ENCODE measurements at regions not wholly inside any gene's neighbourhood (a gene's known extent, or its start where the extent isn't known, plus 50 kb on each side); places are given as distances from the start of the nearest gene placed in this dataset.

DNA sequence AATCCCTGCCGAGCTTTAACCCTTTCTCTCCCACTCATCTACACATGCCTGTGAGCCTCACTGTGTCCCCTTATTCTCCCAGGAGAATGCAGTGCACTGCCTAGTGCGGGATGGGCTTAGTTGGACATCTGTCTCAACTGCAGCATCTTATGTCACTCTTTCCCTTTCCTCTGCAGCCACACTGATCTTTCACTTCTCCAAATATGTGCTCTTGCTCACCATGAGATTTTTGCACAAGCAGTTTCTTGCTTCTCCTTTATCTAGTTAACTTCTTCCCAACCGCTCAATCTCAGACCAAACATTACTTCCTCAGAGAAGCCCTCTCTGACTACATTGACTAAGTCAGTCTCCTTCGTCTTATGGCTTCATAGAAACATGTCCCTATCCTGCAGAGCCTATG lies 292.3 kb downstream of the KBTBD8 start:
- no peak for DNase-seq

DNA sequence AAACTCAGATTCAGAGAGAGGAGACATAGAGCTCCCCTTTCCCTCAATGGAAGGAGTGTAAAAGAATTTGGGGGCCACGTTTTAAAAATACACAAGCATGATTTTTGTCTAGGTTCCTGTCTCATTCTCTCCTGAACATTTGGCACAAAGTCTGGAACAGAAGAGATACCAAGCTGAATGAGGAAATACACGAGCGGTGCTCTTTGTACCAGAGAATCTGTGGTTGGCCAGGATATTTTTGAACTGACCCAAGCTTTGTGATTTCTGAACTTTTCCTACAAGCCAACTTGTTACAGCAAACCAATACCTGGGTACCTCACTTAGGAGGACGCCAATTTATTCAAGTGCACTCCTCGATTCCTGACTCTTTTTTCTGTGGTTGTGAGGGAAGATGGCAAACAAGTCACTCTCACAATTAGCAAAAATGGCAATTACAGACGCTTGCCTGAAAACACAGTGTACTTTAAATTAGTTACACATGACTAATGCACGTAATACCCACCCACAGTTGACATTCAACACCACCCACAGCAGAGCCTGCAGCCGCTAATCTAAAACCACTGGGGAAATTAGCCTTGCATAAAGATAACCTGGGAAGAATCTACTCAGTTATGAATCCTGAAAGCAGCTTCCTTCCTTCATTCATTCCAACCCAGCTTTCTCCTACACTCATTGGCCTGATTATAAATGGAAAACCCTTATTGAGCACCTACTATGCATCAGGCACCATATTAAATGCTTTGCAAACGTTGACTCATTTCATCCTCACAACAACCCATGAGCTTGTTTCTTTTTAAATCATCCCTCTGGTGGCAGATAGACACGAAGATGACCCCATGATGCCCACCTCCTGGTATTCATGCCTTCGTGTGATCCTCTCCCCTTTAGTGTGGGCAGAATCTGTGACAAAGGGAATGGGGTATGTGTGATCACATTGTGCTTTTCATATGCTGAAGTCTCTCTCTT lies 293.5 kb downstream of the KBTBD8 start:
- DNase-seq = no peak

DNA sequence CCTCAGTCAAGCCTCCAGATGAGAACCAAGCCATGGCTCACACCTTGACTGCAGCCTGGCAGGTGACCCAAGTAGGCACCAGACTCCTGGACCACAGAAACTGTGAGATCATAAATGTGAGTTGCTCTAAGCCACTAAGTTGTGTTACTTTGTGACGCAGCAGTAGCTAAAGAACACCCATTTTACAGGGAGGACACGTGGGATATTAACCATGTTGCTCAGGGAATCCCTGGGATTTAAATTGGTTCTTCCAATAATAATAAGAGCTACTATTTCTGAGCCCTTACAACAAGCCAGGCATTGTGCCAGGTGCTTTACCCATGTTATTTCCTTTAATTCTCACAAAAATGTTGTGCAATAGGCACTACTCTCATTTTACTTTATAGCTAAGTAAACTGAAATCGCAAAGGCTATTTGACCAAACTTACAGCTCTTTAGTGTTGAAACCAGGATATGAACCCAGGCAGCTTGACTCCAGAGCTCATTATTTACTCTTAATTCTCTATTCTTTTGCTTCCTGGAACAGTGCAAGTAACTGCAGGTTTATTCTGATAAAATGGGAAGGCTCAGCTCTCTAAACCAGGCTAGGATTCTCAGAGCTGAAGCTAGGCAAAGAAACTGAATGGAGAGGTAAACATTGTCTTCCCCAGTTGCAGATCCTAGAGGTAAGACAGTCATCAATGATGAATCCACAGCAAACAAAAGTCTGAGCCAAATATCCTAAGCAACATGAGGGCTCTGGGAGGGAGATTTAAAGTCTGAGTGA lies 294.4 kb downstream of the KBTBD8 start:
- no peak for DNase-seq

DNA sequence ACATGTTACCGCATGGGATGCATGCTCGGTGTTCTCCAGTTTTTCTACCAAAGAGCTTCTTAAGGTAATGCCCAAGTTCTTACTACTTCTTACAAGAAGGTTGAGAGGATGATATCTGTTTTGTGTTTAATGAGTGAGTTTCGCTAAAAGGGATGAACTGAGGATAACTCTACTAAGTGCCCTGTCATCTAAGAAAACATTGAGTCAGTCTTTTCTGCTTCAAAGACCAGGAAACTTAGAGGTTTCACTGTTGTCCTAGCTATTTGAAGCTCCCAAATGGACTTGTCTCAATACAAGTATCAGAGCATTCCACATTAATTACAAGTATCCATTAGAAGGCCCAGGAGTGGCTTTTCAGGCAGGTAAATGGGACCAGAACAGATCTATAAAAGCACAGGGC lies 296.2 kb downstream of the KBTBD8 start:
- no peak for DNase-seq

DNA sequence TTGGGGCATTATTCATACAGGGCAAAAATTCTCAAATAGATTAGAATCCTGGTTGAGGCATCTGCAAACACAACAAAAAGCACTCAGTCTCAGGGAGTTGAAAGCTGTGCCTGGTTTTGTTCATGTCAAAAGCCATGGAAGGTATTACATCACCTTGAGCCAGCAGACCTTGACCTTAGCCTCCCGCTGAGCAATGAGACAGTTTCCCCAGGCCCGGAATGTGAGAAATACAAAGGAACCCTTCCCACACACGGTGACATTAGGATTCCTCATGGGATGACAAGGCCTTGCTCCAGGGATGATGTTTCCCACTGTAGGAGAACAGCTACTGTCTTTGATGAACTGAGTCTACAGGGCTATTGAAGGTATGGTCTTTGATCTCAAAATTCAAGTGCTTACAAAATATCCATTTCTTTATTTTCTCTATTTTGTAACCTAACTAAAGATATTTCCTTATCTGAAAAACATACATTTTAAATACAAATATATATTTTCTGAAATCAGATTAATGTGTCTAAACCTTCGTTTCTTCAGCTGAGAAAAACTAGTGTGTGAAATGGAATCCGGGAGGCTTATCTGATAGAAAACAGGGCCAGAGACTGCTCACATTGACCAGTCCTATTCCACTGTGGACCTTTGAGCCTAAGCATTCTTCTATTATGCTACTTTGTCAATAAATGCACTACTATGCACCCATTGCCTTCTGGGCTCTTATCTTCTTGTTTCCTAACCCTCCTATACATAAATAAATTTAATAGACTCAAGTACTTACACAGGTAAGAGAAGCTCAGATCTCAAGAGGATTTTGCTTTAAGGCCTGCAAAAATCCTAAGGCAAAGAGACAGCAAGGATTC lies 298.2 kb downstream of the KBTBD8 start:
- no peak for DNase-seq

DNA sequence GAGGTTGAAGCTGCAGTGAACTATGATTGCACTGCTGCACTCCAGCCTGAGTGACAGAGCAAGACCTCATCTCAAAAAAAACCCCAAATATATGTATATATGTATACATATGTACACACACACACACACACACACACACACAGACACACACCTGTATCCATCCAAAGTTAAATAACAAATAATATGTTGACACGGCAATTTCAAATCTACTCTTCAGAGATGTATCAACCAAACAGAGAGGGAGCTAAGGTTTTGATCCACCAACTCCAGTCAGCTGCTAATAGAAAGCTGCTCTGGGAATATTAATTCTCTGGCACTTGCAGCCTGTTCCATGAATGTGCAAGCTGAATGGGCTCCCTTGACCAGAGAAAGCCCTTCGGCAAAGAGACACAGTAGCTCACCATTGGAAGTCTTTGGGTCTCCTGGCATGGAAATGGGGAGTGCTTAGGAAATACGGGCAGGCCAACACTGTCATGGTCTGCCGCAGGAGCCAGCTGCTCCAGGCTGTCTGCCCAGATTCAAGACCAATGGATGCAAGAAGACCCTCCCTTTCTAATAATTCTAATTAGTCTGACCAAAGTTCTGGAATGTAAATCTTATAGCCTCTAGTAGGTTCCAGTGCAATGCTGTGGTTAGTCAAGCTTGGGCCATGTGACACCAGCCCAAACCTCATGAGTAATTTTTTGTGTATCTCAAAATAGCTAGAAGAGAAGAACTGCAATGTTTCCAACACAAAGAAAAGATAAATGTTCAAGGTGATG lies 299.8 kb downstream of the KBTBD8 start:
- no peak for DNase-seq

DNA sequence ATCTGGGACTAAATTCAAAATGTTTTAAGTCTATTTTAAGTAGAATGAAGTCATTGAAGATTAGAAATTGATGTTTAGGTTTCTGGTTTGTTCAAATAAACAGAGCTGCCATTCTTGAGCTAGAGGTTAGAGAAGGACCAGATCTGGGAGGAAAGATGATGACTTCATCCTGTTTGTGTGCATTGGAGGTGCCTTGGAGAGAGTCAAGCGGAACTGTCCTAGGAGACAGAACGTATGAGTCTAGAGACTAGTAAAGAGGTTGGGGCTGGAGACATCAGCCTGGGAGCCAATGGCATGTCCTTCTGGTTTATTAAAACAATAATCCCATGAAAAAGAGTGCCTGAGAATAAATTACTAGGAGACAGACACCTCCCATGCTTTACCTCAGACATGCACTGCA lies 303.4 kb downstream of the KBTBD8 start:
- no peak for DNase-seq

DNA sequence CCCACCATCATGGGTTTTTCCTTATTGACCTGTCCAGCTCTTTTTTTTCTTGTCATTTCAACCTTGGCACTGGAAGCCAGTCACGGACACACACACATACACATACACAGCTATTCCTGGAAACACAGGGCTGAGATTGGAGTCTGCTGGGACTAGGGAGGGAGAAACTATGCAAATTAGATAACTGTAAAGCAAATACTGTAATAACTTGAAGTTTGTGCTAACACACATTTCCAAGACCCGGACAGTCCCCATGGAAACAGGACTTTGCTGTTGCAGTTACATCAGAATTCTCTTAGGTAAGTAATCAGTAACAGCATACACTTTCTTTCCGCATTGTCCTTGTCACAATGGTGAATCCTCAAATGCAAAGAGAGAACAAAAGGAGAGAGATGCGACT lies 304.4 kb downstream of the KBTBD8 start:
- no peak for DNase-seq

DNA sequence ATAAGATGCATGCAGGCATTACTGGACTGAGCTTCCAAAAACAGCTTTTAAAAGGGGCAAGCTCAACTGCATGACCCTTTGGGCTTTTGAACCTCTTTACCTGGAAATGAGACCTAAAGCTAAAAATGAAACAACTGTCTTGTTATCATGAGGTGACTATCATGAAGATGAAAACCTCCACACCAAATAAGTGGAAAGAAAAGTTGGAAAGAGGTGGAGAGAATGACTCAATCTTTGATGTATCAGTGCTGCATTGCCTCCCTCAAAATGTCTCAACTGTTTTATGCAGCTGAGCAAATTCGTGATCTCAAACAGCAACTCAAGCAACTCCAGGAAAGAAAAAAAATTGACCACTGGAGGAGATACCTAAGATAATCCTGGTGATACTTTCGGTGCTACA lies 307.1 kb downstream of the KBTBD8 start:
- DNase-seq = no peak

DNA sequence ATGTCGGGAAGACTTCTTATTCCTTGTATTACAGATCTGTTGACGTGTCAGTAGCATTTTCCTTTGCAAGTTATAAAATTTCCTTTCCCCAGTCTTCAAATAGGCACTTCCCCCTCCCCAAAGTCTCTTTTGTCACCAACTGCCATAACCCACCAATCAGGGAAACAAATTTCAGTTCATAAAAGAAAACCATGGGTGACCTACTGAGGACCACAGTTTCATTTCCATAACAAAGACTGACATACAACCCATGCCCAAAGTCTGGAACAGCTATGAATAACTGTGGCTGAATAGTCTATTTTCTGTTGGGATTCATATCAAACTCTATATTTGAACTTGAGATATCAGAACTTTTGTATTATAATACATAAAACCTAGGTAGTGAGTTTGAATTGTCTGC lies 307.8 kb downstream of the KBTBD8 start:
- no peak for DNase-seq

DNA sequence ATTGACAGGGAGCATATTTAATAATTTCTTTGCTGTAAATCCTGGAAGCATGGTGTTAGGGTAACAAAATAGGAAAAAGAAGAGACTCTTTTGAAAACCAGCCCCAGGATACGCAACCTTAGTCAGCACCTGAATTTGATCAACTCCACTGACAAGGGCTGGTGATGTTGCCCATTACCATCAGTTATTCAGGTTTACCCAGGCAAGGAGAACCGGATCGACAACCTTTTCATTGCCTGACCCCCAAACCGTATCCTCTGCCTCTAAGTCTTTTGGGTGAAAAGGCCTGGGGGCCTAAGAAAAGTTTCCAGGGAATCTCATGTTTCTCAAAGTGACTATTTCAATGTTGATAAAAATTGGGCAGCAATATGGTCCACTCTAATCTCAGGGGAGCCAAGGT lies 313.3 kb downstream of the KBTBD8 start:
- DNase-seq = no peak

DNA sequence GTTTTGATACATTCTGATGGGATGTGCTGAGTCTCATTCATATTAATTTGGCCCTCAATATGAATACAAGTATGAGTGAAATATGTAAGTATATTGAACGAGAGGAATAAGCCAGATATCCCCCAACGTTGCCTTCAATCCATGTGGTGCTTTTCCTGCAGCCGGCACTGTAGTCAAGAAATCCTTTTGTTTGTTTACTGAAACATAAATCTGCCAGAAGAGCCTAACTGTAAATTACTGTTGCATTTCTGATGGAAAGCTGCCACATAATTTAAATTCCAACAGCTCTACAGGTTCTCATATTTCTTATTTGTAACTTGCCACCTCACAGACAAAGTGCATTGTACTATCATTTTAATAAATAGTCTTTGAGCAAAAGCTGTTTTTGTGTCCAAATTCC lies 314.0 kb downstream of the KBTBD8 start:
- DNase-seq = no peak

DNA sequence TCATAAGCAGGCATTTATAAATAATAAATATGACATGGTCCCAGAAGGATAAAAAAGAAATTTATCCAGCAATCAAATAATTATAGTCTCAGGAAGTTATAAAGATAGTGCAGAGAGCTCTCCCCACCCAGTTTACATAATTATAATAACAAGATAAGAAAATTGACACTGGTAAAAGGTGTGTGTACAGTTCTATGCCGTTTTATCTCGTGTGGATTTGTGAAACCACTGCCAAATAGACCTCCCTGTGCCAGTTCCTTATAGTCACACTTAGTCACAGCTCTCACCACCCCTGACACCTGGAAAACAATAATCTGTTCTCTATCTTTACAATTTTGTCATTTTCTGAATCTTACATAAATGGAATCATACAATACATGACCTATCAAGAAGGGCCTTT lies 320.1 kb downstream of the KBTBD8 start:
- no peak for DNase-seq

DNA sequence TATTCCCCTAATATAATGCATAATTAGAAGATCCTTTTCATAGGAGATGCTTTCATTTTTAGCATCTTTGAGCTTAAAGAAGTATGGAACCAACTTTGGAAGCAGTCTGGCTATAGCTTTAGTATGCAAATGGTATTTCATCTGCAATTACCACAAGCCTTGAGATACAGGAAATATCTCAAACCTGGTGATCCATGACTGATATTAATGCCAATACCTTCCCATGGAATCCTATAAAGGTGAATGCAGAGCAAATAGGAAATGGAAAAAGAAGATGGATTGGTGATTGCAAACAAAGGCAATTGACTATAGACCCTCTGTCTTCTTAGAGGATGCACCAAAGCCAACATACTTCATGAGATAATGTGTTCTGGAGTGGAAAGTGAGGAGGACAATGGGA lies 326.4 kb downstream of the KBTBD8 start:
- DNase-seq = no peak

Data from fibroblast of skin of scalp (primary cell).